ENCODE measurements at regions not wholly inside any gene's neighbourhood (a gene's known extent, or its start where the extent isn't known, plus 50 kb on each side); places are given as distances from the start of the nearest gene placed in this dataset.
"Not testable (repeated sequence)": the region's sequence is repeated elsewhere in the genome, so short reads cannot be mapped to it uniquely, and the experiment has no call there.

DNA sequence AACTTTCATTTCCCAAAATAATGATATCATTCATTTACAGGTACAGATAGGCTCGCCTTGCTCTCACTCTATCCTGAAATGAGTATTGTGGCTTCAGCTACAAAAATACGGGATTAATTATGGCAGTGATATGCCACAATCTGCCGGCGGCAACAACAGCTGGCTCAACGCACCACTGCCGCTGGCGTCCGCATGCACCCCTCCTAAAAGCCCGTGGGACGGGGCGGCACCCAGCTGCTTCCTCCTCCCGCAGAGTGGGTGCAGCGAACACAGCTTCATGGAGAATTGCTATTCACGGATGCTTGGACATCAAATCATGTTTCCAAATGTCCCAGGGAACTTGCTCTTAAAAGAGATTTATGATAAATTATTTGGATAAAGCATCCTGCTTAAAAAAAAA lies 266.8 kb downstream of the TEX29 start:
- intact Hi-C loops (cut with DNase I; ENCODE audit: low total_unique reads), result no loop called here
- H3K27me3 ChIP-seq (replicated peaks in 1 of 7), result no peaks in the 10 kb centered on the region
- no peak overlapping the region for H3K27ac ChIP-seq
- H3K4me3 ChIP-seq, result no peak overlapping the region
- H3K4me1 ChIP-seq, result no peaks in the 10 kb centered on the region
- DNase-seq, result no peak
- no peaks in the 10 kb centered on the region for H3K36me3 ChIP-seq
- TF ChIP-seq POLR2AphosphoS5 (IDR thresholded peaks at IDR 0.05), result no peak
- TF ChIP-seq POLR2A (IDR thresholded peaks at IDR 0.05), result no peak
- TF ChIP-seq, protein P1, sequence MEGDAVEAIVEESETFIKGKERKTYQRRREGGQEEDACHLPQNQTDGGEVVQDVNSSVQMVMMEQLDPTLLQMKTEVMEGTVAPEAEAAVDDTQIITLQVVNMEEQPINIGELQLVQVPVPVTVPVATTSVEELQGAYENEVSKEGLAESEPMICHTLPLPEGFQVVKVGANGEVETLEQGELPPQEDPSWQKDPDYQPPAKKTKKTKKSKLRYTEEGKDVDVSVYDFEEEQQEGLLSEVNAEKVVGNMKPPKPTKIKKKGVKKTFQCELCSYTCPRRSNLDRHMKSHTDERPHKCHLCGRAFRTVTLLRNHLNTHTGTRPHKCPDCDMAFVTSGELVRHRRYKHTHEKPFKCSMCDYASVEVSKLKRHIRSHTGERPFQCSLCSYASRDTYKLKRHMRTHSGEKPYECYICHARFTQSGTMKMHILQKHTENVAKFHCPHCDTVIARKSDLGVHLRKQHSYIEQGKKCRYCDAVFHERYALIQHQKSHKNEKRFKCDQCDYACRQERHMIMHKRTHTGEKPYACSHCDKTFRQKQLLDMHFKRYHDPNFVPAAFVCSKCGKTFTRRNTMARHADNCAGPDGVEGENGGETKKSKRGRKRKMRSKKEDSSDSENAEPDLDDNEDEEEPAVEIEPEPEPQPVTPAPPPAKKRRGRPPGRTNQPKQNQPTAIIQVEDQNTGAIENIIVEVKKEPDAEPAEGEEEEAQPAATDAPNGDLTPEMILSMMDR (IDR thresholded peaks at IDR 0.05 in 8 of 11, conservative IDR thresholded peaks at IDR 0.05 in 3 of 11), result no peak
- peaks cover 0 to 9% (median 0%) of the 10 kb centered on the region in 8 donors for H3K9me3 ChIP-seq
- 89 to 94% (median 90%) methylated on average over 14 of the region's 14 CpGs for WGBS, 5 donors

DNA sequence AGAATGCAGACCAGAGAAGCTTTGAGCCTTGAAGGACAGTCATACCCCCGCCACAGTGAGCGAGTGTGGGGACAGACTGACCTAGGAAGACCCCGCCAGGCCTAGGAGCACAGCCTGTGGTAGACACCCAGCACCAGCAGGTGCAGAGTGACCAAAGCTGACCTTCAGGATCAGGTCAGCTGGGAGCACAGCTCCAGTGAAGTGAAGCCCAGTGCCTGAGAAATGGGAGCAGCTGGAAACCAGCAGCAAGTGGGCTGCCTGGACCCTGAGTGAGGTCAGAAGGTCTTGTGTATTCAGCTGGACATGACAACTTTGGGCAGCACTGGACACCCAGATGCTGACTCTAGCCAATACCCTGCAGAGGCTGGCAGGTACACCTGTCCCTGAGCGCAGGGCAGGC lies 268.9 kb downstream of the TEX29 start:
- H3K4me1 ChIP-seq, result no peaks in the 10 kb centered on the region
- 61 to 86% (median 78%) methylated on average over 4 of the region's 4 CpGs for WGBS, 5 donors
- H3K9me3 ChIP-seq, result peaks cover 0 to 18% (median 2%) of the 10 kb centered on the region in 8 donors
- no peak overlapping the region for H3K4me3 ChIP-seq
- TF ChIP-seq POLR2AphosphoS5 (IDR thresholded peaks at IDR 0.05) (no peak), POLR2A (IDR thresholded peaks at IDR 0.05) (no peak)
- TF ChIP-seq, protein P1 (IDR thresholded peaks at IDR 0.05 in 8 of 11, conservative IDR thresholded peaks at IDR 0.05 in 3 of 11), result no peak
- H3K27ac ChIP-seq, result no peak overlapping the region
- DNase-seq, result peak; percentile 40
- H3K36me3 ChIP-seq, result no peaks in the 10 kb centered on the region
- intact Hi-C loops (cut with DNase I; ENCODE audit: low total_unique reads), result no loop called here
- H3K27me3 ChIP-seq (replicated peaks in 1 of 7), result no peaks in the 10 kb centered on the region

DNA sequence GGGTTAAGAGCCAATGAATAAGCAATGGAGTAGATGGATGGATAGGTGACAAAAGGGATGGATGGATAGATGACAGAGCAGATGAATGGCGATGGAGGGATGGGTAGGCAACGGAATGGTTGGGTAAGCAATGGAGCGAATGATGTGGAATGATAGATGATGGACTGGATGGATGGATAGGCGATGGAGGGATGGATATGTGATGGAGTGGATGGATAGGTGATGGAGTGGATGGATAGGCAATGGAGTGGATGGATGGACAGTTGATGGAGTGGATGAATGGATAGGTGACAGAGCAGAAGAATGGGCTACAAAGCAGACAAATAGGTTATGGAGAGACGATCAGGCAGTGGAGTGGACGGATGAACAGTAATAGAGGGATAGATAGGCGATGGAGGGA lies 269.6 kb downstream of the TEX29 start:
- no peak overlapping the region for H3K4me3 ChIP-seq
- H3K27ac ChIP-seq, result no peak overlapping the region
- DNase-seq, result no peak
- no peaks in the 10 kb centered on the region for H3K36me3 ChIP-seq
- H3K27me3 ChIP-seq (replicated peaks in 1 of 7), result no peaks in the 10 kb centered on the region
- peaks cover 0 to 19% (median 2%) of the 10 kb centered on the region in 8 donors for H3K9me3 ChIP-seq
- WGBS, 5 donors, result 88 to 92% (median 91%) methylated on average over 7 of the region's 7 CpGs
- no peaks in the 10 kb centered on the region for H3K4me1 ChIP-seq
- TF ChIP-seq POLR2AphosphoS5 (IDR thresholded peaks at IDR 0.05) (no peak), POLR2A (IDR thresholded peaks at IDR 0.05) (no peak)
- TF ChIP-seq, protein P1 (IDR thresholded peaks at IDR 0.05 in 8 of 11, conservative IDR thresholded peaks at IDR 0.05 in 3 of 11), result no peak
- intact Hi-C loops (cut with DNase I; ENCODE audit: low total_unique reads), result no loop called here

- H3K27me3 ChIP-seq (replicated peaks in 1 of 7), result no peaks in the 10 kb centered on the region
- no peaks in the 10 kb centered on the region for H3K36me3 ChIP-seq
- no peaks in the 10 kb centered on the region for H3K4me1 ChIP-seq
- H3K4me3 ChIP-seq, result no peak overlapping the region
- H3K9me3 ChIP-seq, result peaks cover 0 to 19% (median 2%) of the 10 kb centered on the region in 8 donors
- no peak for DNase-seq
- no peak for TF ChIP-seq POLR2A (IDR thresholded peaks at IDR 0.05)
- TF ChIP-seq, protein P1 (IDR thresholded peaks at IDR 0.05 in 8 of 11, conservative IDR thresholded peaks at IDR 0.05 in 3 of 11), result no peak
- no peak for TF ChIP-seq POLR2AphosphoS5 (IDR thresholded peaks at IDR 0.05)
- intact Hi-C loops (cut with DNase I; ENCODE audit: low total_unique reads), result no loop called here
- 87 to 92% (median 90%) methylated on average over 14 of the region's 14 CpGs for WGBS, 5 donors
- no peak overlapping the region for H3K27ac ChIP-seq
Observed at GRCh38 chr13:111590796-111591195, 270.4 kb downstream of the TEX29 start.

- H3K4me1 ChIP-seq; H3K36me3 ChIP-seq; H3K27ac ChIP-seq; DNase-seq; intact Hi-C loops (cut with DNase I; ENCODE audit: low total_unique reads); H3K27me3 ChIP-seq (replicated peaks in 1 of 7); H3K4me3 ChIP-seq: not testable (repeated sequence)
- 81 to 87% (median 82%) methylated on average over 4 of the region's 4 CpGs for WGBS, 5 donors
- H3K9me3 ChIP-seq, result peaks cover 0 to 15% (median 2%) of the 10 kb centered on the region in 8 donors
Observed at GRCh38 chr13:111593490-111593889, 273.0 kb downstream of the TEX29 start.

Measured in spleen (tissue), 11 donors.